ENCODE measurements at regions not wholly inside any gene's neighbourhood (a gene's known extent, or its start where the extent isn't known, plus 50 kb on each side); places are given as distances from the start of the nearest gene placed in this dataset.
"Not testable (repeated sequence)": the region's sequence is repeated elsewhere in the genome, so short reads cannot be mapped to it uniquely, and the experiment has no call there.

DNA sequence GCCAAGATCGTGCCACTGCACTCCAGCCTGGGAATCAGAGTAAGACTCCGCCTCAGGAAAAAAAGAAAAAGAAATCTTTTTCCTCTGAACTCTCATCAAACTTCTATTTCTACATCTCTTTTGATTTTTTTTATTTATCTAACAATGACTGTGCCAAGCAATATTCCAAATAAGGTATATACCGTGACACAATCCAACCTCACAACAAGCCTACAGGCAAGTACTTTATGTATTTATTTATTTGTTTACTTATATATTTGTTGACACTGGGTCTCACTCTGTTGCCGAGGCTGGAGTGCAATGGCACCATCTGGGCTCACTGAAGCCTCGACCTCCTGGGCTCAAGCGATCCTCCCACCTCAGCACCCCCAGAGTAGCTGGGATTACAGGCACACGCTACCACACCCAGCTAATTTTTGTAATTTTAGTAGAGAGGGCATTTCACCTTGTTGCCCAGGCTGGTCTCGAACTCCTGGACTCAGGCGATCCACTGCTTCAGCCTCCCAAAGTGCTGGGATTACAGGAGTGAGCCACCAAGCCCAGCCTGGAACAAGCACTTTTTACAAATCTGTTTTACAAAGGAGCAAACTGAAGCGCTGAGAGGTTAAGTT, 94.9 kb upstream of the CHD2 start:
- no peak for DNase-seq (ENCODE audit: low spot score)

- not testable (repeated sequence) for DNase-seq (ENCODE audit: low spot score)
These were observed 94.0 kb upstream of the CHD2 start for GRCh38 chr15:92806171-92806570.

GRCh38 chr15:92806763-92807162, 93.4 kb upstream of the CHD2 start:
- DNase-seq (ENCODE audit: low spot score), result no peak

- peak; percentile 44 for DNase-seq (ENCODE audit: low spot score)
These were observed 92.1 kb upstream of the CHD2 start for GRCh38 chr15:92807971-92808571.

DNA sequence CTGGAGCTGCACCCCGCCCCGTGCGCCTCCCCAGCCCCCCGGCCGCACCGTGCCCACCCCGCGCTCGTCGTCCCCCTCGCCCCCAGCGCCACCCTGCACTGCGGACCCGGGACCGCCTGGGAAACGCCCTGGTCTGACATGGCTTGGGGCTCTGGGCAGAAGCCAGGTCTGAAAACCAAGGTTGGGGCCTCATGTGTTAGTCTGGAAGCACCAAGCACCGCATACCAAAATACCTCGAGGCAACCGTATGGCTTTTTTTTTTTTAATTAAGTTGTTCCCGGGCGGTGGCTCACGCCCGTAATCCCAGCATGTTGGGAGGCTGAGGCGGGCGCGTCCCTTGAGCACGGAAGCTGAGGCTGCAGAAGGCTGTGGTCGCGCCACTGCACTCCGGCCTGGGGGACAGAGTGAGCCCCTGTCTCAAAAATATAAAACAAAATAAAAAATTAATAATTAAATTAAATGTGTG, 91.5 kb upstream of the CHD2 start:
- DNase-seq (ENCODE audit: low spot score), result peak; percentile 74

DNA sequence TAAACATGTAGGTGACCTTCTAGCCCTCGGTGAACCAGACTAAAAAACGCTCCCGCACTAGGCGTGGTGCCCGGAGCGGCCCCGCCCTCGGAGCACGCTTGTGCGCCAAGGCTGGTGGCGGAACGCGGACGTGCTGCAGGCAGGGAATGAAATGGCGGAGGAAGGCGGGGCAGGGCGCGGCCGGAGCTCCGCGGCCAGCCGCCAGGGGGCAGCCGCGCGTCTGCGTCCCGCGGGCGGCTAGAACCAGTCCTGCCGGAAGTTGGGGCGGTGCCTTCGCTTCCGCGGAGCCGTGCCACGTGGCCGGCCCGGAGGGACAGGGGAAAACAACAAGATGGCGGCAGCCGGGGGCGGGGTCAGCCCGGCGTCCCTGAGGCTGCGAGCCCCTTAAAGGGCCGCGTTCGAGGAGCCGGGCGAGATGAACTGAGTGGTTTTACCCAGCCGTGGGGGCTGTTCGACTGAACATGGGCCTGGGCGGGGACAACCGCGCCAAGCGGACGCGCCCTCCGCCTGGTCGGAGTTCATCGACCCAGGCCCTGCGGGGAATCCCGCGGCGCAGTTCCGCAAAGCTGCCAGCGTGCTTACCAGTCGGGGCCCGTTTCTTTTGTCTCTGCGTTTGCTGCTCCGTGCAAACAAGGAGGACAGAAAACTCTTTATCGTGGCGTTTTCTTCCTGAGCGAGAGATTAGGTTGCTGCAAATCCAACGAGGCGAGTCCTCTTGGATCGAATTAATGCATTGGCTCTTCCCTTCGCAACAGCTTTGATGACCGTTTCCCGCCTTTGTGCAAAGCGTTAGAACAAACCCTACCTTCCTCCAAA, 90.9 kb upstream of the CHD2 start:
- peak; percentile 95 for DNase-seq (ENCODE audit: low spot score)

DNA sequence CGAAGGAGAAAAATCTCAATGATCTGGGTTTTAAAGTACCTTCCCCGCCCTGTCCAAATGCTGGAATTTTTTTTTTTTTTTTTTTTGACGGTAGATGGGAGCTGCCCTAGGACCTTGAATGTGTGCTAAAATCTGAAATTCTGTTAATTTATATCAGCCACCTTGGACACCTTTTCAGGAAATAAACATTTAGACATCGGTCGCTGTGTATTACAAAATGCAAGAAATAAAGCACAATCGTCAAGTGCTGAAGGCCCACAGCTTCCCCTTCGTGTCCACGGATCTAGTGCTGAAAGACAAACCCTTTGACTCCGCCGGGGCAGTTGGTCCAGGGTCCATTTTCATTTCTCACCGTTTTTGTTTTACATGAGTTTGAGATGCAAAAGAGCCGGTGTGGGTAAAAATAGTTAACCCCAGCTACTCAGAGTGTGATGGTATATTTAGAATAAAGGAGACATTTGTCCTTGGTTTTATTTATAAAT, 90.2 kb upstream of the CHD2 start:
- peak; percentile 64 for DNase-seq (ENCODE audit: low spot score)

DNA sequence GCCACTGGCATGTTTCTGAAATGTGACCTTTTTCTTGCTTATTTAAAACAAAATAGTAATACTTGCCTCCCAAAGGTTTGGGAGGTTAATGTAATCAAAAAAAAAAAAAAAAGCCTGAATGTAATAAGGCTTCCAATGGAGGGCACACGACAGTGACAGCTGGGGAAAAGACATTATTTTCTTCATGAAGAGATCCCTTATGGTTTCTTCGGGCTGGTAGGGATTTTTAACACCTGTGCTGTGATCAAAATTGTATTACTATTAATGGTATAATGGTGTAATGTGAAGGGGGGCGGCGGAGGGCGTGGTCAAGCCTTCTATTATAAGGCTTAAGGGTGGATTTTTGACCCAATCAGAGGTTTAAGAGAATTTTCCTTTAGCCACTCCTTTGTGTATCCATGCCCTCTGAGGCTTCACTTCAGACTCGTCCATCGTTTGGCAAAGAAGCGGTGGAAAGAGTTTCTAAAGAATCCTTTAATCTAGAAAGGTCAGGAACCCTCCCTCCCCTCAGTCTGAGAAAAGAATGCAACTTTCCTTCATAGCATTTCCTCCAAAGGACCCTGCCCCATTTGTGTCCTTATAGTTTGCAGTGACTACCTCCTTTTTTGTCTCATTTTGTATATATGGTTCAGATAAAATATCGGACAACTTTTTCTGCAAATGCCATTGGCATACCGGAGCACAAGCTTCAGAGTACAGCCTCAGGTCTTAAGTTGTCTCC, 89.5 kb upstream of the CHD2 start:
- DNase-seq (ENCODE audit: low spot score), result peak; percentile 90

- DNase-seq (ENCODE audit: low spot score), result peak; percentile 93
These were observed 88.8 kb upstream of the CHD2 start for GRCh38 chr15:92811148-92811913.

DNA sequence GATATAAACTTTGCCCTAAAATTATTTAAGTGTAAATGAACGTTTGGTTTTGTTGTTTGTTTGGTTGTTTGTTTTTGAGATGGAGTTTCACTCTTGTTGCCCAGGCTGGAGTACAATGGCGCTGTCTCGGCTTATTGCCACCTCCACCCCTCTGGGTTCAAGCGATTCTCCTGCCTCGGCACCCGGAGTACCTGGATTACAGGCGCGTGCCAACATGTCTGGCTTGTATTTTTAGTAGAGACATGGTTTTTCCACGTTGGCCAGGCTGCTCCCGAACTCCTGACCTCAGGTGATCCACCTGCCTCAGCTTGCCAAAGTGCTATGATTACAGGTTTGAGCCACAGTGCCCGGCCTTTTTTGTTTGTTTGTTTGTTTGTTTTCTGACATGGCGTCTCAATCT, 87.9 kb upstream of the CHD2 start:
- DNase-seq (ENCODE audit: low spot score), result no peak

- DNase-seq (ENCODE audit: low spot score), result no peak
These were observed 86.6 kb upstream of the CHD2 start for GRCh38 chr15:92813485-92813884.

- DNase-seq (ENCODE audit: low spot score), result peak; percentile 27
These were observed 82.7 kb upstream of the CHD2 start for GRCh38 chr15:92817339-92817886.

- peak; percentile 44 for DNase-seq (ENCODE audit: low spot score)
These were observed 81.4 kb upstream of the CHD2 start for GRCh38 chr15:92818651-92819277.

DNA sequence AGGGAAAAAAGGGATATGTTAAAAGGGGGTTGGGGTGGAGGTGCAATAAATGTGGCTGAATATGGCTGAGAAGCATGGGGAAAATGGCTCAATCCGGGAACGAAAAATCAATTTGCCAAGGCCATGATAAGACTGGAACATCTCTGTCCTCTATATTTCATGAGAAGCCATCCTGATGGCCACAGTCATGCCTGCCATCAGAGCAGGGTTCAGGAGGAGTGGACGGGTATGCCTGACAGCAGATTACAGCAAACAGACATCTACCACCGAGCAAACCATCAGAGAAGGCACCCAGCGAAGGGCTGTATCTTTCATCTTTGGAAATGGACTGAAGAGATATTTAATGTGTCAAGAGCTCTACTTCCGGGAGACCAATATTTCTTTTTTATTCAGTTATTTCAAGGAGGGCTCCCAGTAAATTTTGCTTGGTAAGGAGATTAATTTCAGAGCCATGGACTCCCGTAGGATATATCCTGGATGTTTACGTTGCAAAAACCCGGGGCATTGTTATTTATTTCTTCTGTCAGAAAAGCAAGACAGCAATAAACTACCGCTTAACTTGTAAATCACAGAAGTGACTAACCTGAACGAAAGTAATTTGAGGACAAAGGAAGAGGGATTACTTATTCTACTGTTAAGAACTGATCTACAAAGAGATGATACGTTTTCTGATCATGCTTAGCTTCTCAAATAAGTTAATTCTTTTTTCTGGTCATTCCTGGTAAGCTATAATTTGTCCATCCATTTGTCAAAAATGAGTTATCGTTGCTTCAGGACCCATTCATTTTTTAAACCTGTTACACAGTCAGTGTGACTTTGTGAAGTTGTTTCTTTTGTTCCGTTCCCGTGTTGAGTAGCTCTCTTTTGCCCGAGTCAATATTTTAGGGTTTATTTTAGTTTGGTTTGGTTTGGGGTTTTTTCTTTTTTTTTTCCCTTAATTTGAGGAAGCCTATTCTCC, 80.6 kb upstream of the CHD2 start:
- peak; percentile 57 for DNase-seq (ENCODE audit: low spot score)

- DNase-seq (ENCODE audit: low spot score), result peak; percentile 93
These were observed 79.7 kb upstream of the CHD2 start for GRCh38 chr15:92820236-92821021.

DNA sequence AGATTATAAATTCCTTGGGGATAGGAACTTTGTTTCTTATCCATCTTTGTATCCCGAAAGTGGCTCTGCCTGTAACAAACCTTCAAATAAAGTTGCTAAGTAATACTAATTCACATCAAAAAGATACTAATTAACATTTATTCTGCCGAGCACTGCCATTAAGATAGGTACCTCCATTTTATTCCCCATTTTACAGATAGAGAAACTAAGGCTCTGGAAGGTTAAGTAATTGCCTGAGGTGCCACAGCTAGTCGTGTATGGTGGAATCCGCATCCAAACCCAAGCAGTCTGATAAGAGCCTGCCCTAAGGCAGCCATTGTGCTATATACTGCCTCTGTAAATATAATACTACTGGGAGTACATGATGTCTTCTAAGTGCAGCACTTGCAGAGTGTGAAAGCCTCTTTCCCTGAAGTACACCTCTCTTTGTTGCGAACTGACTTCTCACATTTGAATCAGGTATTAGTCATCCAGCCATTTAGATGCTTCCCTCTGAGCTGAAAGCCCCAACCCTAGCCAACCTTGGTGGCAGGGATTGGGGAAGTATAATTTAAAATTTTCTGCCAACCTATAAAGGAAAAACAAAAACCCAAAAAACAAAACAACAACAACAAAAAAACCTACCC, 78.5 kb upstream of the CHD2 start:
- DNase-seq (ENCODE audit: low spot score), result peak; percentile 58

DNA sequence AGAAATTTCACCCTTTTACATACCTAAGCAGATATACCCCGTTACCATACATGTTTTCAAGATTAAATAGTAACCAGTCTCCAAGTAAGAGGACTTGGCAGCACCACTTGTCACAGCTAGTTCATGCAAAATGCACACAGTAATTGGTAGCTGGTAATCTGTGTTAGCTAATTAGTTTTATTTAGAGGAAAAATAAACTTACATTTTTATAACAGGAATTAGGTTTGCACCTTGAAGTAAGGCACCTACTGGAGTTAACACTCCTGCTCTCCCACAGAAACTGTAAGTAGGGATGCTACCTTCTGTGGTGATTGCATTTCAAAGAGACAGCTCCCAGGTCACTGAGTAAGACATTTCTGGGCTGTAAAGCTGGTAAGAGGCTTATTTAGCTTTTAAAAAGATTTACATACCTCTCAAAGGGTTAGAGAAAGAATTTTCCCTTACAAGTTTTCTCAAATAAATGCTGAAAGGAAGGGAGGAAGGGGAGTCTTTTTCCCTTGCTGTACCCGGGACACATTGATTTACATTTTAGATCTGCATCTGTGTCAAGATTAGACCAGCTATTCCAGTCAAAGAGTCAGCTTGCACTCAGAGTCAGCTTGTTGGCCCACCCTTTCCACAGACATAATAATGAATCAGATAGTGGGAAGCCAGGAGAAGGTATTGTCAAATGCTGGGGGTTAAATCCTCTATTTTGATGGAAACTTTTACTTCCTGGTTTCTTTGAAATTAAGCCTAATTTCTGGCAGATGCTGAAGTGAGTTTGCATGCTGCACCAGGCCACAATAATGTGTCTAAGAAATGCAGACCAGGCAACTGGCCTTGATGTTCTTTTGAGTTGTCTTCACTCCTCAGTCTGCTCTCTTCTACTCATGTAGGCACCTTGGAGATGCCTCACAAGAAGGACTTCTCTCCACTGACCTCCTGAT, 77.6 kb upstream of the CHD2 start:
- DNase-seq (ENCODE audit: low spot score), result no peak

Data from SW480 (cell line).